NCI-H2196 (cell line): ENCODE measurements at regions not wholly inside any gene's neighbourhood (a gene's known extent, or its start where the extent isn't known, plus 50 kb on each side); places are given as distances from the start of the nearest gene placed in this dataset.

Source experiments
- DNase-seq: peaks from one replicate; lab custom pipeline; 2025; ENCODE audit not compliant: unreplicated experiment; lab: John Stamatoyannopoulos, UW

GRCh38 chr18:44046376-44046975 lies 634.2 kb upstream of the SETBP1 start:
- DNase-seq = no peak

DNA sequence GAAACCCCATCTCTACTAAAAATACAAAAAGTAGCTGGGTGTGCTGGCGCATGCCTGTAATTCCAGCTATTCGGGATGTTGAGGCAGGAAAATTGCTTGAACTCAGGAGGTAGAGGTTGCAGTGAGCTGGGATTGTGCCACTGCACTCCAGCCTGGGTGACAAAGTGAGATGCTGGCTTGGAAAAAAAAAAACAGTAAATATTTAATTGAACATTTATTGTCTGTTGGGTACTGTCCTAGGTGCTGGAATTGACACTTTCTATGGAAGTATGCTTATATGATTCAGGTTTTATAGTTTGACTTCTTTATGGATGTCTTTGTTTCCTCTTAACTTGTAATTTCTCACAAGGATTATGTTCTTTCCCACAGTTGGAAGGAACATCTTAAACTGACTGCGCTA lies 633.1 kb upstream of the SETBP1 start:
- no peak for DNase-seq

DNA sequence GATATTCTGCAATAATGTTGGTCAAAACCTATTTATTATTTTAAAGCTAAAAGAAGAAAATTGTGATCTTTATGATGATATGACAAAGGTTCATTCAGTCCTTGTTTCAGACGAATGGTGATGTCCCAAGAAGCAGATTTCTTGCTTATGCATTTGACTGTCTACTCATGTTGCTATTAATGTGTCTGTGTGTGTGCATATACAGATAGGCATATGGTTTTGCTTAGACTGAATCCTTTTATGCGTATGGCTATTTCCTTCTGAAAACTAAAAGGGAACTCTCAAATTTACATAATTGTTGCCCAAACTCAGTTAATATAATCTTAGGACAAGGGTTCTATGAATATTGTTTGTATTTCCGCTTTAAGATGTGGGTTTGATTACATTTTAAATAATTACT lies 632.3 kb upstream of the SETBP1 start:
- DNase-seq = no peak

DNA sequence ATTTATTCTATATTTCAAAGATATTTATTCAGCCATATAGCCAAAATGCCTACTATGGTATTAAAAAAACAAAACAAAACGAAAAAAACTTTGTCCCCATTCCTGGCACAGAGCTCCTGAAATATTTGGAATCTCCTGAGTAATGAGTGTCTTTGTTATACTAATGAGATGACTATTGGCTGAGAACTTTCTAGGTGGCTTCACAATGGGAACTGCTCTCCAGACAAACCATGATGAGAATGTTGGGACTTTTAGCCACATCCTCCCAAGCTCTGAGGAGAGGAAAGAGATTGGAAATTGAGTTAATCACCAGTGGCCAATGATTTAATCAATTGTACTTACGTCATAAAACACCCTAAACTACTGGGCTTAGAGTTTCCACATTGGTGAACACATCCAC lies 631.8 kb upstream of the SETBP1 start:
- no peak for DNase-seq

- DNase-seq = no peak
Measured at GRCh38 chr18:44051026-44051425, 629.7 kb upstream of the SETBP1 start.

DNA sequence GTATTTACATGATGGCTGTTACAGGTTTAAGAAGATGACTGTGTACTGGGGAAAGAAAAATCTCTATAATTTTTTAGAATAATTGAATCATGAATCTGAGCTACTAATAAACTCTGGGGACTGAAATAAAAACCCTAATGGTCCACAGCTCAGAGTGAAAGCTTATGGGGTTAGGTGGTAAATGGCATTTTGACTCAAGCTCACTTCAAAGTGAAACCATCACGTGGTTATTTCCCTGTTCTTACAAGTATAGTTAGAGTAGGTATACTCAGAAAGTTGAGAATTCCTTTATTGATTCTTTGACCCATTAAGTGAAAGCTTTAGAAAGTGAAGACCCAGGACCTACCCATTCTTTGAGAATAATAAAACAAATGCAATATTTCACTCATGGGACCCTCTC lies 626.2 kb upstream of the SETBP1 start:
- DNase-seq = no peak

DNA sequence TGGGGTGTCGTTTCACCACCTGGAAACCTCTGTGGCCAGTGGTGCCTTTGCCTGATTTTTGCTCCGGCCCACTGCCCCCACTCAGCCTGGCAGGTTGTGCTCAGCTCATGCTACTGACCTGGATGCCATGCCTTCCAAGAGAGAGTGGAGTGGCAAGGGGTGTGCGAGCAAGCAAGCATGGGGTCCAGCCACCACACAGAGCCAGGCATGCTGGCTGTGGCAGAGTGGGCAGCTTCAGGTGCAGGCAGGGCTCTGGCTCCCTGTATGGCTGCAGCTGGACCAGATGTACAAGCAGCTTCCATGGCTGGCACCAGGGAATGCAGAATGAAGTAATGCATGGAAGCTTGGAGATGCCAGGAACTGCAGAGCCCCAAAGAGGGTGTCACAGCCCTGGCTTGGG lies 620.5 kb upstream of the SETBP1 start:
- DNase-seq = no peak

GRCh38 chr18:44061438-44061837 lies 619.2 kb upstream of the SETBP1 start:
- DNase-seq = no peak

DNA sequence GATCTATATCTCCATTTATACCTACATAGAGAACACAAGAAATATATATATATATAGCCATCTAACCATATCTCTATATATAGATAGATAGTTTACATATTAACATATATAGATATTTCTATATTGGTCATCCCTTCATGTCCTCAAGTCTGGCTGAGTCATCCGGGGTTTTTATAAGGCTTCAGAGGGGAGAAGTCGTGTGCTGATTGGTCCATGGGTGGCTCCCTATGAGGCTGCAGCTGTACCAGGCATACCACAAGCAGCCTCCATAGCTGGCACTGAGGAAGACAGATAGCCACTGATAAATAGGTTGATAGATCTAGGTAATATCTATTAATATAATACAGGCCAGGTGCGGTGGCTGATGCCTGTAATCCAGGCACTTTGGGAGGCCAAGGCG lies 618.3 kb upstream of the SETBP1 start:
- no peak for DNase-seq

DNA sequence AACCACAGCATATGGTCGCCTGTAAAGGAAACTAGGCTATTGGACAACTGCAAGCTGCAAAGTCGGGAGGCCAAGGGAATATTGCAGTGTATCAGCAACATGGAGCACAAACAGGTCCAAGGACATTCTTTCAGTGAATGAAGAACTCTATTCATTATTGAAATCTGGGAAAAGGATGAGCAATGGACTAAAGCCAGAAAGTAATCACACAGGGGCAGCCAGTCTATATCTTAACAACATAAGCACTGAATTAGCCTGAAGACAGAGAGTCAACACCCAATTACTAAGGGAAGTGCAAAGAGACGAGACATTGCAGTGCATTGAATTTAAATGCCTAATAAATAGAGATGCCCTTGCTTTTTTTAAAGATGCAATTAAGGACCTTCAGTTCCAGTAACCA lies 615.5 kb upstream of the SETBP1 start:
- DNase-seq = no peak

GRCh38 chr18:44066541-44066940 lies 614.1 kb upstream of the SETBP1 start:
- no peak for DNase-seq

DNA sequence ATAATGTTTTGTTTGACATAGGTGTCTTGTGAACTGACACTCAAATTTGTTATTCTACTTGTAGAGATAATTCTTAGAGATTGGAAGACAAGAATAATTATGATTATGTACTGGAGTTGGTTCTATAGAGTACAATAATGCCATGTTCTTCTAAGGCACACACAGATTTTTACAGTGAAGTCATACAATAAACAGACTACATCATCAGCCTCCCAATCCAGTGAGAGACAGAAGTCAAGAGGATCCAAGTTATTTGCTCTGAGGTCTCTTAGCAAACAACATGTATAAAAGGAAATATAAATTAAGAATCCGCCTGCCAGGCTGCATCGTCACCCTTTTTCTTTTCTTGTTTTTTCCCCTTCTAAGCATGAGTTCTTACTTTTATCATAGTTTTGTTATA lies 613.5 kb upstream of the SETBP1 start:
- no peak for DNase-seq

DNA sequence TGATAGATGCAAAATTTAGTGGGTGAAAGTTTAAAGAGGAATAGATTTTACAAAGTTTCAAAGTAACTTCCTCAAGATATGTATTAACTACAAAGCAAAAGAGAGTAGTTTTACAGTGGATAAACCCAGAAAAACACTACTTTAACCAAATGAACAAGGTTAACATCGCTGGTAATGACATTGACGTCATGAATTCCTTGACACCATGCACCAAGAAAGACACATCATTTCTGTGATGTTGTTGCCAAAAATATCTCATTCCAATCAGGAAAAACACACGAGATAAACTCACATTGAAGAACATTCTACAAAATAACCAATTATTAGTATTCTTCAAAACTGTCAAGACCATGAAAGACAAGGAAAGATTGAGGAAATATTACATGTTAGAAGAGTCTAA lies 605.6 kb upstream of the SETBP1 start:
- no peak for DNase-seq

GRCh38 chr18:44079606-44080005 lies 601.1 kb upstream of the SETBP1 start:
- DNase-seq = no peak

DNA sequence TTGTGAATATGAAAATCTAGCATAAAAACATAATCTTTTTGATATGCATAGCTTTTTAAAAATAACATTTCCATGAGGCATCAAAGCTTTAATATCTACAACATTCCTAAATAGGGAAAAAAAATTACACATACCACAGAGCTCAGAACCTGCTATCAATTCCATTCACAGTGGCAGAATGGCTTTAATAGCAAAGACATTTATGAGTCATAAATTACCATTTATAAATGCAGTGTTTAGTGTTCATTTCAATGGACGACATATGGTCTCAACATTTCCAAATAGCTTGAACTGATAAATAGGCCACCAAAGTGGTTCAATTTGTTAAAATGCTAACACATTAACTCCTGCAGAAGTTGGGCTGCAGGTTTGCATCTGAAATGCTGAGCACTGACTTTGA lies 600.6 kb upstream of the SETBP1 start:
- DNase-seq = no peak

- no peak for DNase-seq
Measured at GRCh38 chr18:44089732-44090131, 591.0 kb upstream of the SETBP1 start.

- no peak for DNase-seq
Measured at GRCh38 chr18:44090453-44090852, 590.2 kb upstream of the SETBP1 start.

- DNase-seq = no peak
Measured at GRCh38 chr18:44093253-44093652, 587.4 kb upstream of the SETBP1 start.

DNA sequence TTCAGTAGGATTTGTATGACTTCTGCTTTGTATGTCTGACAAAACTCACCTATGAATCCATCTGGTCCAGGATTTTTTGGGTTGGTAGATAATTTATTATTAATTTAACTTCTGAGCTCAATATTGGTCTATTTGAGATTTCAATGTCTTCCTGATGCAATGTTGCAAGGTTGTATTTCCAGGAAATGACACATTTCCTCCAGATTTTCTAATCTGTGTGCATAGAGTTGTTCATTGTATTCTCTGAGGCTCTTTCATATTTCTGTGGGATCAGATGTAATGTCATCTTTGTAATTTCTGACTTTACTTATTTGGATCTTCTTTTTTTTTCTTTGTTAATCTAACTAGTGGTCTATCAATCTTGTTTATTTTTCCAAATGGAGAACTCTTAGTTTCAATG lies 584.7 kb upstream of the SETBP1 start:
- no peak for DNase-seq

GRCh38 chr18:44098551-44099098 lies 582.1 kb upstream of the SETBP1 start:
- peak; percentile 21 for DNase-seq

DNA sequence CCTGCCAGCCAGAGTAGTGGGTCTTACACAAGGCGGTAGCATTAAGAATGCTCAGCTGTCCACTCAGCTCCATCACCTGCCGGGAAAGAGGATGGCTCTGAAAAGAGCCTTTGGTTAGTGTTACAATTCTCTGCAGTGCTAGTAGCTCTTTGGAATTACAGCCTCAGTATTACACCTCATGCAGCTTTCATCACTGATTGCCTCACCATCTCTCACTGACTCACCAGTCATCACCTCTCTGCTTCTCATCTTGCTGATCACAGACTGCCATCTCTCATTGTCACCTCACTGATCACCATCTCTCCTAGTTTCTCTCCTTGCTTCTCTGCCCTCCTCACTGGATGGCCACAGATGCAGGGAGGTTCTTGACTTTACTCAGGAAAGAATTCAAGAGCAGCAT lies 573.5 kb upstream of the SETBP1 start:
- DNase-seq = no peak

GRCh38 chr18:44111337-44111736 lies 569.4 kb upstream of the SETBP1 start:
- no peak for DNase-seq

DNA sequence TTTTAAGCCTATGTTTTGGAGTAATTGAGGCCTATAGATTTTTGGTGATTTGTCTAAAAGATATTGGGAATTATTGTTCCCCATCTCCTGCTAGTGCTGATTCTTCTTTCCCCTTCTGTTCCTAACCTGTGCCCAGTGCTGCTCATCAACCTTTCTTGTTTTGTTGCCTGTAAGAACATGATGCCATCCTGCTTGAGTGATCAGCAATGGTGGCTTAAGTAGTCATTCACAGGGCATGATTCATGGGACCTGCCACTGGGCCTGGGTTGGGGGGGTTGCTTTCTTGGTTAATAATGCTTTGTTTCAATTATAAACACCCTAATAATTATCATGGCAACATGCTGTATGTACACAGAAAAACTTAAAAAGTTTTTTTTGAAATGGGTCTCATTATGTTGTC lies 562.9 kb upstream of the SETBP1 start:
- DNase-seq = no peak
